GM19023 (cell line): ENCODE measurements at regions not wholly inside any gene's neighbourhood (a gene's known extent, or its start where the extent isn't known, plus 50 kb on each side); places are given as distances from the start of the nearest gene placed in this dataset.
"Not testable (repeated sequence)": the region's sequence is repeated elsewhere in the genome, so short reads cannot be mapped to it uniquely, and the experiment has no call there.

Experiments
- ATAC-seq: cut with Tn5 transposase; IDR thresholded peaks from one replicate; pipeline ENCODE4 v1.9.1; 2021; ENCODE audit warnings: mild to moderate bottlenecking, moderate library complexity; ENCODE audit not compliant: unreplicated experiment

- ATAC-seq, result no peak
Observed at GRCh38 chr13:80558074-80558473, 217.1 kb upstream of the SPRY2 start.

GRCh38 chr13:80555796-80556678 is 215.1 kb upstream of the SPRY2 start:
- ATAC-seq, result no peak

- no peak for ATAC-seq
Observed at GRCh38 chr13:80552851-80553440, 212.0 kb upstream of the SPRY2 start.

GRCh38 chr13:80551650-80552497 is 210.9 kb upstream of the SPRY2 start:
- ATAC-seq, result no peak

GRCh38 chr13:80550971-80551441 is 210.1 kb upstream of the SPRY2 start:
- ATAC-seq, result no peak

GRCh38 chr13:80548915-80549314 is 208.0 kb upstream of the SPRY2 start:
- ATAC-seq, result no peak

GRCh38 chr13:80547885-80548825 is 207.2 kb upstream of the SPRY2 start:
- ATAC-seq, result no peak

GRCh38 chr13:80547341-80547740 is 206.4 kb upstream of the SPRY2 start:
- no peak for ATAC-seq

- no peak for ATAC-seq
Observed at GRCh38 chr13:80533175-80533574, 192.2 kb upstream of the SPRY2 start.

- no peak for ATAC-seq
Observed at GRCh38 chr13:80530902-80531301, 190.0 kb upstream of the SPRY2 start.

- ATAC-seq, result no peak
Observed at GRCh38 chr13:80530191-80530590, 189.3 kb upstream of the SPRY2 start.

- ATAC-seq, result no peak
Observed at GRCh38 chr13:80529734-80530133, 188.8 kb upstream of the SPRY2 start.

- ATAC-seq, result no peak
Observed at GRCh38 chr13:80528733-80529132, 187.8 kb upstream of the SPRY2 start.

GRCh38 chr13:80527400-80527799 is 186.5 kb upstream of the SPRY2 start:
- ATAC-seq, result no peak

- no peak for ATAC-seq
Observed at GRCh38 chr13:80524447-80525215, 183.7 kb upstream of the SPRY2 start.

GRCh38 chr13:80523134-80523533 is 182.2 kb upstream of the SPRY2 start:
- ATAC-seq, result no peak

GRCh38 chr13:80522463-80522862 is 181.5 kb upstream of the SPRY2 start:
- ATAC-seq, result not testable (repeated sequence)

GRCh38 chr13:80516818-80517348 is 176.0 kb upstream of the SPRY2 start:
- ATAC-seq, result no peak

GRCh38 chr13:80515296-80515695 is 174.4 kb upstream of the SPRY2 start:
- ATAC-seq, result no peak
